HG02852 (cell line): ENCODE measurements at regions not wholly inside any gene's neighbourhood (a gene's known extent, or its start where the extent isn't known, plus 50 kb on each side); places are given as distances from the start of the nearest gene placed in this dataset.

Source experiments
- ATAC-seq: cut with Tn5 transposase; IDR thresholded peaks from one replicate; pipeline ENCODE4 v1.9.1; 2021; ENCODE audit warnings: mild to moderate bottlenecking, moderate library complexity; ENCODE audit not compliant: unreplicated experiment

- ATAC-seq = no peak
Measured at GRCh38 chr1:232292239-232292638, 337.7 kb downstream of the SIPA1L2 start.

GRCh38 chr1:232291681-232292080 lies 338.3 kb downstream of the SIPA1L2 start:
- ATAC-seq = no peak

GRCh38 chr1:232291261-232291660 lies 338.7 kb downstream of the SIPA1L2 start:
- ATAC-seq = no peak

- ATAC-seq = no peak
Measured at GRCh38 chr1:232290570-232290969, 339.4 kb downstream of the SIPA1L2 start.

DNA sequence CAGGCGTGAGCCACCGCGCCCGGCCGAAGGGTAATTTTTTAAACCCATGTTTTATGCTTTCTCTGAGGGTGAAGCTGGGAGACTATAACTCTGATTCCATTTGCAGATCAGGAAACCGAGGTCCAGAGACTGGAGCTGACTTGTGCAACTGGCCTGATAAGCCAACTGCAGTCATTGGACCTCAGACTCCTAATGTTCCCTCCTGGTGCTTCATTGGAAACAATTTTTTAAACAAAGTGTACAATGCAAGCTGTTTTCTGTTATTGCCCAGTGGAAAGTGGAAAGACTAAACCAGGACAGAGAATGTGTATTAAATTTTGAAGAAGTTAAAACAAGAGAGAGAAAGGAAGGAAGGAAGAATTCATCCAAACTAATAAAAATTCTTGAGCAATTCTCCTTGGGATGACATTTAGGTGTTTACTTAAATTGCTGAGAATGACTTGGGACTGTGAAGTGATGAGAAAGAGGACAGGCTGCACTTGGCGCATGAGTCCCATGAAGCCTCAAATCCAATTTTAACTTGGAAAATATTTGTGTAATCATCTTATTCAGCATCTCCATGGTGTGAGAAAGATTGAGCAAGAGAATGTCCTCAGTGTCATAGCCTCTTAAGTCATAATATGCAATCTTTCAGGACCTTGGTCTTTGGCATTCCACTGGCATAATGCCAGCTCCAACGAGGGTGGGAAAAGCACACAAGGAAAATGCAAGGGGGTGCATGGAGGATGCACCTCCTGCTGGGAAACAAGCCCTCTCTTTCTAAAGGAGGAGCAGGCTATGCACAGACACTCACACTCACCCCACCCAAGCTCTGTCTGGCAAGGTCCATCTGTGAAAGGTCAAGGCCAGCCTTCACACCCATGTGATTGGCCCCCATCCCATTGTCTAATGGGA lies 342.0 kb downstream of the SIPA1L2 start:
- no peak for ATAC-seq

GRCh38 chr1:232285138-232285537 lies 344.8 kb downstream of the SIPA1L2 start:
- ATAC-seq = no peak

GRCh38 chr1:232283864-232284263 lies 346.1 kb downstream of the SIPA1L2 start:
- no peak for ATAC-seq

DNA sequence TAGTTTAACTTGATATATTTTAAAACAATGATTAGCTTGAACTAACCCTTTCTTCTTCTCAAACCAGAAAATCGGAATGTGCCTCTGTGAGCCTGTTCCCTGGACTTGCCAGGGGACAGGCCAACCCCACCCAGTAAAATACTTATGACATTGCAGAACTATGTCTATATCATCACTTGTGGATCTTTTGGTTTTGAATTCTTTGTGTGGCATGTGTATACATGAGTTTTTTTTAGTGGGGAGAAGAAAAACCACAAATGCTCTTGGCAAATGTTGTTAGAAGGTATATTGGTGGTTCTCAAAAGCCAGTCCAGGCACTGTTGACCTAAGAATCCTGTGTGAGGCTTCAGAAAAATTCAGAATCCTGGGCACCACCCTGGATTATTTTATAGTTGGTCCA lies 347.4 kb downstream of the SIPA1L2 start:
- no peak for ATAC-seq

GRCh38 chr1:232280910-232281309 lies 349.0 kb downstream of the SIPA1L2 start:
- ATAC-seq = no peak

DNA sequence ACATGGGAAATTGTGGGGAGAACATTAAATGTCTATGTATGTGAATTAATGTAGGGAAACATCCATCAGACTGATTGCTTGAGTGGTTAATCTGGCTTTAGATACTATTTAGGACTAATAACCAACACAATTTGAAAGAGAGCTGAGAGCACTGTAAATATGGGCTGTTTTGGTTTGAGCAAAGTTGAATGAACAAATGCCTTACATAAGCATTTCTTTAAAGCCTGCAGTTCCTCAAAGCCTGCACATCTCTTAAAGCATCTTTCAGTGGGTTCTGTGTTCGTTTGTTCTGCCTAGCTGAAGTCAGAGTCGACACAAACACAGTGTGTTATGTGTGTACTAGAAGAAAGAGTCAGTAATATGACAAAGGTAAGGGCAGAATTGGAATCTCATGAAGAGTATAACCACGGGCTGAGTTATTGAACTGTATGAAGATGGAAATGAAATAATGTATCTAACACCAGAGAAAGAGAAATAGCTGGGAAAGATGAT lies 350.0 kb downstream of the SIPA1L2 start:
- no peak for ATAC-seq

- ATAC-seq = no peak
Measured at GRCh38 chr1:232278925-232279324, 351.0 kb downstream of the SIPA1L2 start.

DNA sequence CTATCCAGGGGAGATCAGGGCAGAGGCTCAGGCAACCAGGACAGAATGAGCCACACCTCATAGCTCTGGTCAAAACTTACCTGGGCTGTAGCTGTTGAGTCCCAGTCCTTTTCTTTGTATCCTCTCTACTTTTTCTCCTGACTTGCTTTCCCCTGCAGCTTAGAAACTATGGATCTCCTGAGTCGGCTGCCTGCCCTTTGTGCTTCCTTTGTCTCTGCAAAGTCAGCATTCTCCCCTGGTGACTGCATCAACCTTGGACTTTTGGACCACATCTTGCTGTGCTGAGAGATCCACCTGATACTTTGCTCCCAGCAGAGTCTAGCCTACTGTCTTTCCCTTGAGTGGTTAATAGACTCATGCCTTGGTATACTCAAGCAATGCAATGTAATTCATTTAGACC lies 353.3 kb downstream of the SIPA1L2 start:
- no peak for ATAC-seq

GRCh38 chr1:232274999-232275710 lies 354.8 kb downstream of the SIPA1L2 start:
- ATAC-seq = no peak

DNA sequence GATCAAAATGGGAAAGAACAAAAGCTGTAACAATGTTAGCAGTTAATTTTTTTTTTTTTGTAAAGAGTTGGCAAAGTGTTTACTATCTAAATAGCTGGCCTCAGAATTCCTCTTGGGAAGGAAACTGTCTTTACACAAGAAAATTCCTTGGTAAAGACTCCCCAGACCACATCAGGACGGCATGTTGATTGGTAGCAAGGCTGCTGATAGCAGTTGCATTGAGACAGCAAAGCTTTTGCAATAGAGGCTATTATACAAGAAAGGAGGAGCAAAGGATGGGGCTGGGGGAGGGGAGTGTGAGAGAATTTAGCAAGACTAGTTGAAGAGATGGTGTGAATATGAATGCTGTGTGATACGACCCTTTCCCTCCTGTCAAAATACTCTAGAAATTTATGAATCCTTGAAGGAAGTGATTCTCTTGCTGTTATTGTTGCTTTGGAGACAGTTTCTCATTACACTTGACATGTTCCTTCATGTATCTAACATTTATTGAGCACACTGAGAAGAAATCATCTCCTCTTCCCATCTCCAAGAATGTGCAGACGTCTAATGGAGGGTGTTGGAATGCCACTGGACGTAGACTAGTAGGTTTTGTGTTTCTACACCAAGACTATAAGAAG lies 355.6 kb downstream of the SIPA1L2 start:
- no peak for ATAC-seq

DNA sequence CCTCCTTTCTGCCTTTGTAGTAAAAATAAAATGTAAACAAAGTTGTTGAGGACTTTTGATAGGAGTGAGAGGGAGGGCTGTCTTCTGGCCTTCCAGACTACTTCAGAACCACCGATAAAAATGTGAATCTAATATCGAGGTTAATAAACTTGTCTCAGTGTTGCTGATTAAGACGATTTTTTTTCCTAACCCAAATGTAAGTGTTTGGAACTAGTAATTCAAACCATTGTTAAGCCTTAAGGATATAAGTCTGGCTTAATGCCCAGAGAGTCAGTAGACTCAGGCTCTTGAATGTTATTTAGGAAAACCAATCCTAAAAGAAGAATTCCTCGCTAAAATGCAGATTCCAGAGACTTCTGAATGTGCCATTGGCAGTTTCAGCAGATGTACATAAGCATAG lies 356.9 kb downstream of the SIPA1L2 start:
- no peak for ATAC-seq

- ATAC-seq = no peak
Measured at GRCh38 chr1:232271991-232272589, 357.8 kb downstream of the SIPA1L2 start.

DNA sequence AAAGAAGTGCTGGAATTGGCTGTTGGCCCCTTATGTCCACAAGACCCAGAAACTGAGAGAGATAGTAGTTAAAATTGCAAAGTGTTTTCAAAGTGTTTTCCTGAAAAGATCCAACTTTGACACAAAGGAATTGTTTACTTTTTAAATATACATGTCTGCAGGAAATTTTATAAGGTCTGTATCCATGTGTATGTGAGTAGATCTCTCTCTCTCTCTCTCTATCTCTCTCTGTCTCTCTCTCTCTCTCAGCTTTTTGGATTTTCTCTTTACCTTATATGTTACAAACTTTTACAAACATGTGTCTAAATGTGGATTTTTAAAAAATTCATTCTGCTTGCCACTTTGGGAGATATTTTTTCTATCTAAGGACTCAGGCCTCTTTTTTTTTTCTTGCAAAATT lies 358.6 kb downstream of the SIPA1L2 start:
- no peak for ATAC-seq

GRCh38 chr1:232269988-232270387 lies 359.9 kb downstream of the SIPA1L2 start:
- ATAC-seq = no peak

GRCh38 chr1:232267837-232268598 lies 361.9 kb downstream of the SIPA1L2 start:
- ATAC-seq = no peak

DNA sequence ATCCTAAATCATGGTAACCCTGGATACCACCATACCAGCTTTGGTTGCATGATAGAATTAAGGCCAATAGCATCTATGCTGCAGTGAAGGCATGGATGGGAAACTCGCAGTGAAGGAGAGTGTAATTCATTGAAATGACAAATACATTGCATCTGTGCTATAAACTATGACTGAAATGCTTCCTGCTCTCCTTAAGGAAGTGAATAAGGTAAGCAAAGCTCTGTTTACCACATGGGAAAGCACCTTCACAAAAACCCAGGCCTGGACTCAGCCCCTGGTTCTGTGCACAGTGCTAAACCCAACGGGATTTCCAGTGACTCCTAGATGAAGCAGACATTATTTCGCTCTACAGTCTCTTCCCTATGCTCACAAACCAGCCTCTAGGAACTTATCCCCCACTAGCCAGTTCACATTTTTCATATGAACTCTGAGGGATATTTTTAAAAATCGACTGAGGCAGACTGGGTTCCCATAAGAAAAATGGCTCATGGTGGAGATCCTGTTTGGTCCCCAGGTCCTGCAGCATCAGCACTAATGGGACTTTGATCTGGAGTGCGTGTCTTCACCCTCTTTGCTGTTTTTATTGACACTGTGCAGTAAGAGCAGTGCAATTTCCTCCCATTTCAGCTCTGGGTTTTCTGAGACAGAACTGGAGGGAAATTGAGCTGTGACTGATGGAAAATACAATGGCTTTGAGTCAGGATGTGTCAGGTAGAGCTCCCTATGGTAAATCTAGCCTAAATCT lies 362.7 kb downstream of the SIPA1L2 start:
- ATAC-seq = no peak
